Transverse colon (tissue), 4 donors: ENCODE measurements at regions not wholly inside any gene's neighbourhood (a gene's known extent, or its start where the extent isn't known, plus 50 kb on each side); places are given as distances from the start of the nearest gene placed in this dataset.

ENCODE experiments used
- DNase-seq: peaks from one replicate; pipeline ENCODE4 v3.0.0-alpha.2; 2019
- H3K27ac ChIP-seq, 4 donors: fragments of 200-600 bp; sonication (generic); 2 replicates each; pipeline ENCODE4 v1.5.1; 2016 to 2018; ENCODE audit warnings: inconsistent platforms in 4 of 4
- H3K27me3 ChIP-seq: fragments of 200-600 bp; sonication (generic); 2 replicates; pipeline ENCODE4 v1.5.1; 2017; ENCODE audit warnings: inconsistent platforms
- H3K36me3 ChIP-seq, 4 donors: fragments of 200-600 bp; sonication (generic); 2 replicates each; pipeline ENCODE4 v1.5.1; 2017 to 2019; ENCODE audit warnings: inconsistent platforms in 4 of 4
- H3K4me1 ChIP-seq, 4 donors: fragments of 200-600 bp; sonication (generic); 2 replicates each; pipeline ENCODE4 v1.5.1; 2017 to 2020; ENCODE audit warnings: inconsistent platforms in 4 of 4
- H3K4me3 ChIP-seq, 4 donors: fragments of 200-600 bp; sonication (generic); 1 replicate in 1 of 4; 2 replicates in 3 of 4; pipeline versions ENCODE4 v1.5.1 to v1.6.1; 2017 to 2019; ENCODE audit warnings: inconsistent platforms in 4 of 4
- H3K9me3 ChIP-seq, 2 donors: fragments of 200-600 bp; sonication (generic); 2 replicates each; pipeline ENCODE4 v1.5.1; 2017 to 2019; ENCODE audit warnings: inconsistent platforms in 2 of 2
- EP300 ChIP-seq: sonication (generic); formaldehyde crosslinking; IDR thresholded peaks from one replicate; pipeline ENCODE4 v1.6.1; 2017; ENCODE audit warnings: antibody characterized with exemption, low read depth
- POLR2A ChIP-seq: fragments of 450-650 bp; IDR thresholded peaks from one replicate; pipeline ENCODE4 v1.6.1; 2016; ENCODE audit warnings: antibody characterized with exemption, mild to moderate bottlenecking, moderate library complexity
- POLR2AphosphoS5 ChIP-seq, 3 donors: sonication (generic); formaldehyde crosslinking; IDR thresholded peaks; one replicate each; pipeline ENCODE4 v1.6.1; 2016; ENCODE audit warnings: antibody characterized with exemption in 3 of 3
- WGBS, 2 donors: methylation state at CpG; one replicate each; pipeline ENCODE4 v1.1.5; 2018; ENCODE audit warnings: low coverage in 1 of 2; 5-methylcytosine and 5-hydroxymethylcytosine counted together
- in situ Hi-C, 4 donors: fragments of 200-750 bp; cut with MboI; loops; one replicate each; pipeline versions ENCODE4 v1.15.0 to v1.15.1; 2017; ENCODE audit warnings: low sequenced_read_pairs in 3 of 4, low pct_ligation_motif_present in 1 of 4, low pct_unique_long_range_greater_than_20kb in 1 of 4
- intact Hi-C: fragments of 100-400 bp; cut with DNase I; formaldehyde crosslinking; loops from one replicate; pipeline ENCODE4 v1.15.1; 2023; ENCODE audit warnings: low total_unique reads
- TF ChIP-seq, protein P1 (sequence below), 5 experiments: fragments of 200-600 bp in 3 of 5; fragments of 450-650 bp in 2 of 5; sonication (generic) in 3 of 5; IDR thresholded peaks; 1 replicate in 2 of 5; 2 replicates in 3 of 5; pipeline ENCODE4 v1.5.1; 2016 to 2017; ENCODE audit warnings: antibody characterized with exemption in 5 of 5, inconsistent platforms in 3 of 5, mild to moderate bottlenecking in 2 of 5, moderate library complexity in 1 of 5

DNA sequence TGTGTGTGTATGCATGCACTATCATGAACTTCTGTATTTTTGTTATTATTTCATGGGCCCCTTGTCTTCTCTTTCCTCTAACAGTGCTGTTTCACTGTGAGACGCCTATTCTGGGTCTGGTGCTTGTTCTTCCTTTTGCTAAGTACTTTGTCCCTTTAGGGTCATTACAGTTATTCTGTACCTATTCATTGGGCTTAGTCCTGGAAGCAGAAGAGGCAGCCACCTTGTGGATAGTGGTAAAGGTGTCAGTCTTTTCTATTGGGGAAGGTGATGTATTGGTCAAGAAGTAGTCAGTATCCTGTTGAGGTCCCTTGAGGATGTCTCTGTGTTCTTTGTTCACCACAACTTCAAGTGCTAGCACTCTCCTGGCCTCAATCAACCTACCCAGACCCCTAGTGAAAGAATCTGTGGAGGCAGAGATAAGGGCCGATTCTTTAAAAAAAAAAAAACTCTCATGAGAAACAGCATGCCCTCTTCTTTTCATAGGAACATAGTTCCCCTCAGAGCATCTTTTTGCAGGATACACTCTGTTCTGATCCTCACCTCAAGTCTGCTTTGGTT, 593.8 kb downstream of the SPRY1 start:
- Histone ChIP-seq H3K9me3 (no peaks in the 10 kb centered on the region), H3K4me3 (no peak overlapping the region), H3K36me3 (no peaks in the 10 kb centered on the region), H3K27me3 (no peaks in the 10 kb centered on the region), H3K4me1 (peaks cover 0 to 3% (median 0%) of the 10 kb centered on the region in 4 donors), H3K27ac (no peak overlapping the region)
- DNase-seq: no peak
- 84 to 100% methylated on average over 1 to 2 of the region's 2 CpGs for WGBS, 2 donors
- TF ChIP-seq, protein P1, sequence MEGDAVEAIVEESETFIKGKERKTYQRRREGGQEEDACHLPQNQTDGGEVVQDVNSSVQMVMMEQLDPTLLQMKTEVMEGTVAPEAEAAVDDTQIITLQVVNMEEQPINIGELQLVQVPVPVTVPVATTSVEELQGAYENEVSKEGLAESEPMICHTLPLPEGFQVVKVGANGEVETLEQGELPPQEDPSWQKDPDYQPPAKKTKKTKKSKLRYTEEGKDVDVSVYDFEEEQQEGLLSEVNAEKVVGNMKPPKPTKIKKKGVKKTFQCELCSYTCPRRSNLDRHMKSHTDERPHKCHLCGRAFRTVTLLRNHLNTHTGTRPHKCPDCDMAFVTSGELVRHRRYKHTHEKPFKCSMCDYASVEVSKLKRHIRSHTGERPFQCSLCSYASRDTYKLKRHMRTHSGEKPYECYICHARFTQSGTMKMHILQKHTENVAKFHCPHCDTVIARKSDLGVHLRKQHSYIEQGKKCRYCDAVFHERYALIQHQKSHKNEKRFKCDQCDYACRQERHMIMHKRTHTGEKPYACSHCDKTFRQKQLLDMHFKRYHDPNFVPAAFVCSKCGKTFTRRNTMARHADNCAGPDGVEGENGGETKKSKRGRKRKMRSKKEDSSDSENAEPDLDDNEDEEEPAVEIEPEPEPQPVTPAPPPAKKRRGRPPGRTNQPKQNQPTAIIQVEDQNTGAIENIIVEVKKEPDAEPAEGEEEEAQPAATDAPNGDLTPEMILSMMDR (IDR thresholded peaks at IDR 0.05): no peak
- TF ChIP-seq POLR2A: no peak
- no peak for TF ChIP-seq EP300
- no peak for TF ChIP-seq POLR2AphosphoS5 (IDR thresholded peaks at IDR 0.05)
- in situ Hi-C loops: no loop called here
- intact Hi-C loops: no loop called here

GRCh38 chr4:123994917-123995316, 598.3 kb downstream of the SPRY1 start:
- Histone ChIP-seq H3K9me3 (no peaks in the 10 kb centered on the region), H3K4me1 (no peaks in the 10 kb centered on the region), H3K27ac (no peak overlapping the region), H3K4me3 (no peak overlapping the region), H3K27me3 (no peaks in the 10 kb centered on the region), H3K36me3 (no peaks in the 10 kb centered on the region)
- TF ChIP-seq, protein P1 (IDR thresholded peaks at IDR 0.05): no peak
- TF ChIP-seq POLR2A (no peak), EP300 (no peak), POLR2AphosphoS5 (IDR thresholded peaks at IDR 0.05) (no peak)
- DNase-seq: no peak
- in situ Hi-C loops (no loop called here), intact Hi-C loops (no loop called here)
- 90 to 100% methylated on average over 2 of the region's 2 CpGs for WGBS, 2 donors

DNA sequence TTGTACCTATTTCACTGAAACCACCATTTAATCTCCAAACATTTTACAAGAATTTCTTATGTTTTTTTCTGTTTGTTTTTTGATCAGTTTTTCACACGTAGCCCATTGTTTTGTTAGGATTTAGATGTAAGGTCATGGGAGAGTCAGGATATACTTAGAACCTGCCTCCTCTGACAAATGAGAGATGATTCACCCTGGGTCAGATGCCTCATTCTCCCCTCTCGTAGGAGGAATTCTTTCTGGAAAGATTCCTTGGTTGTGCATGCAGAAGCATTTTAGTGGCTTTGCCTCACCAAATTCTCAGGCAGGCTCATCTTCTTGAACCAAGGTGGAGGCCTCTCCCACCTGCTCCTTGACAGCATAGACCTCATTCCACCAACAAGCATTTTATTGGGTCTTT, 599.3 kb downstream of the SPRY1 start:
- TF ChIP-seq POLR2A (no peak), EP300 (no peak), POLR2AphosphoS5 (IDR thresholded peaks at IDR 0.05) (no peak)
- TF ChIP-seq, protein P1 (IDR thresholded peaks at IDR 0.05): no peak
- intact Hi-C loops: no loop called here
- Histone ChIP-seq H3K36me3 (no peaks in the 10 kb centered on the region), H3K4me3 (no peak overlapping the region), H3K4me1 (no peaks in the 10 kb centered on the region), H3K9me3 (no peaks in the 10 kb centered on the region), H3K27ac (no peak overlapping the region), H3K27me3 (no peaks in the 10 kb centered on the region)
- in situ Hi-C loops: no loop called here
- no peak for DNase-seq
- 43 to 51% methylated on average over 2 of the region's 2 CpGs for WGBS, 2 donors

- TF ChIP-seq EP300 (no peak), POLR2A (no peak), POLR2AphosphoS5 (IDR thresholded peaks at IDR 0.05) (no peak)
- TF ChIP-seq, protein P1 (IDR thresholded peaks at IDR 0.05): no peak
Measured at GRCh38 chr4:123996718-123997510, 600.3 kb downstream of the SPRY1 start.

More at GRCh38 chr4:123996718-123997510, 600.3 kb downstream of the SPRY1 start:
- in situ Hi-C loops: no loop called here
- intact Hi-C loops: no loop called here
- Histone ChIP-seq H3K27ac (no peak overlapping the region), H3K27me3 (no peaks in the 10 kb centered on the region), H3K4me1 (no peaks in the 10 kb centered on the region), H3K9me3 (no peaks in the 10 kb centered on the region), H3K4me3 (no peak overlapping the region), H3K36me3 (no peaks in the 10 kb centered on the region)
- no peak for DNase-seq
- WGBS, 2 donors: 56 to 60% methylated on average over 2 to 3 of the region's 3 CpGs
